ENCODE measurements at regions not wholly inside any gene's neighbourhood (a gene's known extent, or its start where the extent isn't known, plus 50 kb on each side); places are given as distances from the start of the nearest gene placed in this dataset.

GRCh38 chr2:128368437-128369107 is 49.9 kb upstream of the HS6ST1 start:
- DNase-seq, result no peak

GRCh38 chr2:128369108-128369555 is 50.5 kb upstream of the HS6ST1 start:
- no peak for DNase-seq

- no peak for DNase-seq
Measured at GRCh38 chr2:128369602-128370467, 51.2 kb upstream of the HS6ST1 start.

- no peak for DNase-seq
Measured at GRCh38 chr2:128370468-128371247, 52.0 kb upstream of the HS6ST1 start.

- no peak for DNase-seq
Measured at GRCh38 chr2:128371248-128371630, 52.6 kb upstream of the HS6ST1 start.

- no peak for DNase-seq
Measured at GRCh38 chr2:128371648-128372345, 53.1 kb upstream of the HS6ST1 start.

- DNase-seq, result no peak
Measured at GRCh38 chr2:128372621-128373341, 54.1 kb upstream of the HS6ST1 start.

GRCh38 chr2:128373451-128374000 is 54.9 kb upstream of the HS6ST1 start:
- DNase-seq, result no peak

- DNase-seq, result no peak
Measured at GRCh38 chr2:128374001-128374710, 55.5 kb upstream of the HS6ST1 start.

- DNase-seq, result no peak
Measured at GRCh38 chr2:128374711-128375413, 56.2 kb upstream of the HS6ST1 start.

- DNase-seq, result no peak
Measured at GRCh38 chr2:128375454-128375853, 56.8 kb upstream of the HS6ST1 start.

- no peak for DNase-seq
Measured at GRCh38 chr2:128376241-128377041, 57.8 kb upstream of the HS6ST1 start.

- DNase-seq, result no peak
Measured at GRCh38 chr2:128377071-128377910, 58.6 kb upstream of the HS6ST1 start.

GRCh38 chr2:128378231-128379020 is 59.8 kb upstream of the HS6ST1 start:
- DNase-seq, result no peak

- DNase-seq, result no peak
Measured at GRCh38 chr2:128379021-128380015, 60.6 kb upstream of the HS6ST1 start.

Data from GDM1 (cell line).